Osteocyte (in vitro differentiated cells): ENCODE measurements at regions not wholly inside any gene's neighbourhood (a gene's known extent, or its start where the extent isn't known, plus 50 kb on each side); places are given as distances from the start of the nearest gene placed in this dataset.
"Not testable (repeated sequence)": the region's sequence is repeated elsewhere in the genome, so short reads cannot be mapped to it uniquely, and the experiment has no call there.

Experiments
- DNase-seq: peaks from one replicate; pipeline ENCODE4 v3.0.0; 2021; ENCODE audit warnings: mixed read lengths; ENCODE audit not compliant: unreplicated experiment; ENCODE audit errors: extremely low spot score
- H3K27ac Mint-ChIP-seq: one replicate; pipeline ENCODE4 v1.8.0; 2021; ENCODE audit warnings: mild to moderate bottlenecking, mixed read lengths; ENCODE audit not compliant: unreplicated experiment
- H3K27me3 Mint-ChIP-seq: one replicate; pipeline ENCODE4 v1.8.0; 2021; ENCODE audit warnings: mixed read lengths; ENCODE audit not compliant: unreplicated experiment
- H3K36me3 Mint-ChIP-seq: one replicate; pipeline ENCODE4 v1.8.0; 2021; ENCODE audit warnings: mixed read lengths; ENCODE audit not compliant: unreplicated experiment
- H3K4me1 Mint-ChIP-seq: one replicate; pipeline ENCODE4 v1.8.0; 2021; ENCODE audit warnings: mixed read lengths; ENCODE audit not compliant: unreplicated experiment
- H3K4me3 Mint-ChIP-seq: one replicate; pipeline ENCODE4 v1.8.0; 2021; ENCODE audit warnings: mild to moderate bottlenecking, moderate library complexity, mixed read lengths; ENCODE audit not compliant: unreplicated experiment
- H3K9me3 Mint-ChIP-seq: one replicate; pipeline ENCODE4 v1.8.0; 2021; ENCODE audit warnings: mixed read lengths; ENCODE audit not compliant: unreplicated experiment
- CTCF ChIP-seq: fragments of 200-600 bp; sonication (generic); IDR thresholded peaks from 2 replicates; pipeline ENCODE4 v1.5.0; 2021; ENCODE audit warnings: antibody characterized with exemption, mild to moderate bottlenecking, moderate library complexity

DNA sequence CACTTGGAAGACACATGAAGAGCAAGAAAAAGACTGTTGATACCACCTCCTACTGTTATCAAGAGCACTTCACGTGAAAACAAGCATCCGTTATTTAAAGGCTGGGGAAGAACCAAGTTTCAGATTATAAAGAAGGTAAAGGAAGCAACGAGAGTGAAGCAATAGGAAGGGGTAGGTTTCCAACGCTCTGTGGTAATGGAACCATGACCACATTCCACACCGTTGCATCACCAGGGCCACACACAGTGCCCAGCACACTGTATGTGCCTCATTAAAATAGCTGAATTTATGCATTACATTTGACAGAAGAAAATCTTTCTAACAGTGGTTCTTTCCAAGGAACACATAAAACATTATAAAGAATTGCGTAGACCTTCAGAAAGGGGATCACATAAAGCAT, 435.8 kb downstream of the MRPL39 start:
- H3K27me3 Mint-ChIP-seq = no peaks in the 10 kb centered on the region
- peaks cover 34% of the 10 kb centered on the region for H3K9me3 Mint-ChIP-seq
- no peak overlapping the region for H3K4me3 Mint-ChIP-seq
- H3K27ac Mint-ChIP-seq = no peak overlapping the region
- no peaks in the 10 kb centered on the region for H3K4me1 Mint-ChIP-seq
- no peak for TF ChIP-seq CTCF
- no peak for DNase-seq
- H3K36me3 Mint-ChIP-seq = peaks cover 3% of the 10 kb centered on the region

DNA sequence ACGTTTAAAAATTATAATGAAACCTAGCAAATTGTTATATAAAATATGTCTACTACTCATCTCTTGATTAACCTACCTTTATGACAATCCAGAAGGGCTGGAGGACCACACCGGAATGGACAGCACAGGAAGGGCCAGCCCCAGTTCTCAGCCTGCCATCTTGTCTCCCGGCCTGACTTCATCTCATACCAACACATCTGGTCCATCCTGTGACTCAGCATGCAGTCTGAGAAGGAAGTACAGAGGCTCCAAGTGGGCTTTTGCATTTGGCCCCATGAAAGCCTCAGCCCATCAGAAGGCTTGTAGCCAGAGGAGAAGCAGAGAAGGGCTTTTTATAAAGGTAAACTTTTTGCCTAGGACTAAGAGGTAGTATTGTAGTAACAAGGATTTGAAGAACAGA, 436.6 kb downstream of the MRPL39 start:
- peaks cover 34% of the 10 kb centered on the region for H3K9me3 Mint-ChIP-seq
- no peak for DNase-seq
- H3K4me3 Mint-ChIP-seq = no peak overlapping the region
- TF ChIP-seq CTCF = no peak
- peaks cover 3% of the 10 kb centered on the region for H3K36me3 Mint-ChIP-seq
- no peak overlapping the region for H3K27ac Mint-ChIP-seq
- no peaks in the 10 kb centered on the region for H3K27me3 Mint-ChIP-seq
- no peaks in the 10 kb centered on the region for H3K4me1 Mint-ChIP-seq

DNA sequence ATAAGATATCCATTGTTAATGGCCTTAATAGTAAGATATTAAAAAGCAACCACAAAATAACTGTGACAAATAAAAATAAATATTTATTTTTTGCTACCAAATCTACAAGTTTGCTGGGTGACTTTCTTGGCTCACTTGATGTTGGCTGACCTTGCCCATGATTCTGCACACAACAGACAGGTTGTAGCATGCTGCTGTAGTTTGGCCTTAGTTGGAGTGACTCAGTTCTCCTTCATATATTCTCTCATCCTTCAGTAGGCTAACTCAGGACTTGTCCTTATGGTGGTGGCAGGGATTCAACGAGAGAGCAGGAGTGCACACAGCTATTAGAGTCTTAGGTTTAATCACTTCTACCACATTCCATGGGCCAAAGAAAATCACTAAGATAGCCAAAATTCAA, 437.9 kb downstream of the MRPL39 start:
- Mint-ChIP-seq H3K36me3 (peaks cover 3% of the 10 kb centered on the region), H3K4me3 (no peak overlapping the region)

GRCh38 chr21:25166904-25167303, 440.4 kb downstream of the MRPL39 start:
- not testable (repeated sequence) for H3K27me3 Mint-ChIP-seq, H3K4me1 Mint-ChIP-seq, DNase-seq, H3K4me3 Mint-ChIP-seq, H3K36me3 Mint-ChIP-seq, H3K27ac Mint-ChIP-seq
- peaks cover 28% of the 10 kb centered on the region for H3K9me3 Mint-ChIP-seq

More for the DNA sequence above, 437.9 kb downstream of the MRPL39 start:
- TF ChIP-seq CTCF = no peak
- H3K9me3 Mint-ChIP-seq = peaks cover 38% of the 10 kb centered on the region
- no peak for DNase-seq
- H3K27me3 Mint-ChIP-seq = no peaks in the 10 kb centered on the region
- no peak overlapping the region for H3K27ac Mint-ChIP-seq
- no peaks in the 10 kb centered on the region for H3K4me1 Mint-ChIP-seq

DNA sequence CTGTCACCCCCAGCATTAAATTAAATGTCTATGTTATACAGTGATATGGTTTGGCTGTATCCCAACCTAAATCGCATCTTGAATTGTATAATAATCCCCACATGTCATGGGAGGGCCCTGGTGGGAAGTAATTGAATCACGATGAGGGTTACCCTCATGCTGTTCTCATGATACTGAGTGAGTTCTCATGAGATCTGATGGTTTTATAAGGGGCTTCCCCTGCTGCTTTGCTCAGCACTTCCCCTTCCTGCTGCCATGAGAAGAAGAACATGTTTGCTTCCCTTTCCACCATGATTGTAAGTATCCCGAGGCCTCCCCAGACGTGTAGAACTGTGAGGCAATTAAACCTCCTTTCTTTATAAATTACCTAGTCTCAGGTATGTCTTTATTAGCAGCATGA, 445.7 kb downstream of the MRPL39 start:
- Mint-ChIP-seq H3K4me3 (no peak overlapping the region), H3K4me1 (peaks cover 9% of the 10 kb centered on the region), H3K27ac (no peak overlapping the region), H3K27me3 (no peaks in the 10 kb centered on the region), H3K36me3 (no peaks in the 10 kb centered on the region), H3K9me3 (peaks cover 15% of the 10 kb centered on the region)
- no peak for TF ChIP-seq CTCF
- DNase-seq = no peak

DNA sequence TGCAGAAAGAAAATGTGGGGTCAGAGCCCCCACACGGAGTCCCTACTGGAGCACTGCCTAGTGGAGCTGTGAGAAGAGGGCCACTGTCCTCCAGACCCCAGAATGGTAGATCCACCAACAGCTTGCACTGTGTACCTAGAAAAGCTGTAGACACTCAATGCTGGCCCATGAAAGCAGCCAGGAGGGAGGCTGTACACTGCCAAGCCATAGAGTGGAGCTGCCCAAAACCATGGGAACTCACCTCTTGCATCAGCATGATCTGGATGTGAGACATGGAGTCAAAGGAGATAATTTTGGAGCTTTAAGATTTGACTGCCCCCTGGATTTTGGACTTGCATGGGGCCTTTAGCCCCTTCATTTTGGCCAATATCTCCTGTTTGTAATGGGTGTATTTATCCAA, 452.3 kb downstream of the MRPL39 start:
- H3K36me3 Mint-ChIP-seq, H3K27me3 Mint-ChIP-seq, DNase-seq, H3K4me1 Mint-ChIP-seq, H3K4me3 Mint-ChIP-seq, H3K27ac Mint-ChIP-seq: not testable (repeated sequence)
- peaks cover 19% of the 10 kb centered on the region for H3K9me3 Mint-ChIP-seq
